Psoas muscle (tissue), 7 donors: ENCODE measurements at regions not wholly inside any gene's neighbourhood (a gene's known extent, or its start where the extent isn't known, plus 50 kb on each side); places are given as distances from the start of the nearest gene placed in this dataset.

Experiments used
- ATAC-seq, 4 donors: fragments of 200-7000 bp; cut with Tn5 transposase; one replicate each; pipeline ENCODE4 v1.9.1; 2020; ENCODE audit warnings: moderate library complexity in 3 of 4, mild to moderate bottlenecking in 2 of 4
- DNase-seq, 2 donors: peaks; one replicate each; pipeline ENCODE4 v3.0.0-alpha.2; 2020
- H3K27ac ChIP-seq: fragments of 200-600 bp; one replicate; pipeline ENCODE4 v1.8.0; 2022
- H3K27me3 ChIP-seq, 3 donors: fragments of 200-600 bp in 1 of 3; one replicate each; pipeline versions ENCODE4 v1.6.1 to v1.8.0; 2013 to 2022; ENCODE audit warnings: low read length in 2 of 3, mild to moderate bottlenecking in 2 of 3, moderate library complexity in 1 of 3; ENCODE audit not compliant: insufficient read depth in 3 of 3
- H3K36me3 ChIP-seq, 2 donors: fragments of 200-600 bp in 1 of 2; one replicate each; pipeline versions ENCODE4 v1.6.1 to v1.8.0; 2013 to 2022; ENCODE audit warnings: low read depth in 1 of 2, mild to moderate bottlenecking in 1 of 2, moderate library complexity in 1 of 2; ENCODE audit not compliant: insufficient read depth in 1 of 2
- H3K4me1 ChIP-seq: fragments of 200-600 bp; one replicate; pipeline ENCODE4 v1.8.0; 2022
- H3K4me3 ChIP-seq: fragments of 200-600 bp; one replicate; pipeline ENCODE4 v1.8.0; 2022; ENCODE audit warnings: mild to moderate bottlenecking
- H3K9me3 ChIP-seq: fragments of 200-600 bp; one replicate; pipeline ENCODE4 v1.8.0; 2022
- CTCF ChIP-seq: fragments of 200-600 bp; IDR thresholded peaks from one replicate; pipeline ENCODE4 v1.8.0; 2022; ENCODE audit warnings: antibody characterized with exemption
- WGBS, 3 donors: extraction: QIAGEN DNeasy Blood & Tissue Kit; methylation state at CpG; one replicate each; pipeline versions ENCODE4 v1.1.6 to v1.1.7; 2013; 5-methylcytosine and 5-hydroxymethylcytosine counted together
- intact Hi-C, 2 donors: fragments of 100-400 bp; cut with DNase I; formaldehyde crosslinking; loops; one replicate each; pipeline versions ENCODE4 v1.11.0 to v1.14.2; 2022
- donor health status: healthy with polysubstance abuse.
- donor health status: DM: no; HTN: no; CAD: no; lungs with moderate emphysema.
- donor health status: Bipolar disorder and iron deficiency.
- donor health status: healthy.
- donor health status: DM: yes; HTN: yes; CAD: no.
- donor health status: DM: no; HTN: no; CAD: no.
- donor health status: DM: yes; HTN: yes; CAD: no.

GRCh38 chr11:92740276-92740675 is 229.2 kb upstream of the MTNR1B start:
- intact Hi-C loops: no loop called here
- 79 to 91% (median 87%) methylated on average over 2 of the region's 2 CpGs for WGBS, 3 donors
- TF ChIP-seq CTCF: no peak
- H3K27me3 ChIP-seq: peaks cover 0 to 3% (median 0%) of the 10 kb centered on the region in 3 donors
- H3K9me3 ChIP-seq: no peaks in the 10 kb centered on the region
- H3K4me1 ChIP-seq: no peaks in the 10 kb centered on the region
- H3K36me3 ChIP-seq: no peaks in the 10 kb centered on the region
- ATAC-seq: no peak
- DNase-seq: no peak
- H3K27ac ChIP-seq: no peak overlapping the region
- no peak overlapping the region for H3K4me3 ChIP-seq

GRCh38 chr11:92744929-92745585 is 224.4 kb upstream of the MTNR1B start:
- TF ChIP-seq CTCF: no peak
- H3K27ac ChIP-seq: no peak overlapping the region
- whole genome bisulfite sequencing, 3 donors: 34 to 40% (median 34%) methylated on average over 4 of the region's 4 CpGs
- intact Hi-C loops: no loop called here
- H3K9me3 ChIP-seq: no peaks in the 10 kb centered on the region
- H3K36me3 ChIP-seq: no peaks in the 10 kb centered on the region
- H3K4me3 ChIP-seq: no peak overlapping the region
- H3K4me1 ChIP-seq: no peaks in the 10 kb centered on the region
- DNase-seq (no peak), ATAC-seq (no peak)
- no peaks in the 10 kb centered on the region for H3K27me3 ChIP-seq

- no peak for DNase-seq
- Histone ChIP-seq H3K4me3 (no peak overlapping the region), H3K27me3 (no peaks in the 10 kb centered on the region), H3K27ac (no peak overlapping the region), H3K36me3 (no peaks in the 10 kb centered on the region), H3K9me3 (no peaks in the 10 kb centered on the region), H3K4me1 (no peaks in the 10 kb centered on the region)
- 30 to 39% (median 36%) methylated on average over 5 of the region's 5 CpGs for WGBS, 3 donors
- TF ChIP-seq CTCF: no peak
- intact Hi-C loops: no loop called here
- ATAC-seq: no peak
Observed at GRCh38 chr11:92750794-92751193, 218.7 kb upstream of the MTNR1B start.

GRCh38 chr11:92751594-92751993 is 217.9 kb upstream of the MTNR1B start:
- H3K4me1 ChIP-seq: no peaks in the 10 kb centered on the region
- intact Hi-C loops: no loop called here
- ATAC-seq (no peak), DNase-seq (no peak)
- no peak overlapping the region for H3K4me3 ChIP-seq
- 38 to 51% (median 43%) methylated on average over 11 of the region's 11 CpGs for WGBS, 3 donors
- no peaks in the 10 kb centered on the region for H3K27me3 ChIP-seq
- no peak for TF ChIP-seq CTCF
- H3K36me3 ChIP-seq: no peaks in the 10 kb centered on the region
- H3K27ac ChIP-seq: no peak overlapping the region
- H3K9me3 ChIP-seq: no peaks in the 10 kb centered on the region

GRCh38 chr11:92752122-92752521 is 217.3 kb upstream of the MTNR1B start:
- ATAC-seq (no peak), DNase-seq (no peak)
- H3K36me3 ChIP-seq: no peaks in the 10 kb centered on the region
- H3K27me3 ChIP-seq: no peaks in the 10 kb centered on the region
- no peak for TF ChIP-seq CTCF
- H3K4me1 ChIP-seq: no peaks in the 10 kb centered on the region
- intact Hi-C loops: no loop called here
- H3K9me3 ChIP-seq: no peaks in the 10 kb centered on the region
- 73 to 78% (median 78%) methylated on average over 1 of the region's 1 CpG for WGBS, 3 donors
- no peak overlapping the region for H3K27ac ChIP-seq
- H3K4me3 ChIP-seq: no peak overlapping the region
